ENCODE measurements at regions not wholly inside any gene's neighbourhood (a gene's known extent, or its start where the extent isn't known, plus 50 kb on each side); places are given as distances from the start of the nearest gene placed in this dataset.

DNA sequence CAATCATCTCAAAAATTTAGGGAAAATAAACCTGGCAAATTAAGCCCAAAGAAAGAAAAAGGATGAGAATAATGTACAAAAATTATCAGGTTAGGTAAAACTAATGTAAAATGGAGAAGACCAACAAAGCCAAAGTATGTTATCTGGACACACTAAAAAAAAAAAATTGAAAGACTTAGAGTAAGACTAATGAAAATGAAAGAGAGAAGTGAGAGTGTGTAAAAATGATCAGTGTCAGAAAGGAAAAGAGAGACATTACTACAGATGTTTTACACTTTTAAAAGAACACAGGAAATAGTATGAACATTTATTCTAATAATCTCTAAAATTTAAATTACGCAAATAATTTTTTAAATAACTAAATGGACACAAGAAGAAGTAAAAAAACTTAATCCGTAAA lies 573.3 kb upstream of the NR2F2 start:
- no peak for DNase-seq (ENCODE audit: low read depth in 1 of 2, low spot score in 1 of 2)
- Histone ChIP-seq H3K27me3 (ENCODE audit: insufficient read depth, poor library complexity, severe bottlenecking) (no peaks in the 10 kb centered on the region), H3K27ac (replicated peaks) (no peak overlapping the region), H3K4me3 (replicated peaks; ENCODE audit: insufficient read depth, low read length) (no peak overlapping the region)
- TF ChIP-seq, protein P1, sequence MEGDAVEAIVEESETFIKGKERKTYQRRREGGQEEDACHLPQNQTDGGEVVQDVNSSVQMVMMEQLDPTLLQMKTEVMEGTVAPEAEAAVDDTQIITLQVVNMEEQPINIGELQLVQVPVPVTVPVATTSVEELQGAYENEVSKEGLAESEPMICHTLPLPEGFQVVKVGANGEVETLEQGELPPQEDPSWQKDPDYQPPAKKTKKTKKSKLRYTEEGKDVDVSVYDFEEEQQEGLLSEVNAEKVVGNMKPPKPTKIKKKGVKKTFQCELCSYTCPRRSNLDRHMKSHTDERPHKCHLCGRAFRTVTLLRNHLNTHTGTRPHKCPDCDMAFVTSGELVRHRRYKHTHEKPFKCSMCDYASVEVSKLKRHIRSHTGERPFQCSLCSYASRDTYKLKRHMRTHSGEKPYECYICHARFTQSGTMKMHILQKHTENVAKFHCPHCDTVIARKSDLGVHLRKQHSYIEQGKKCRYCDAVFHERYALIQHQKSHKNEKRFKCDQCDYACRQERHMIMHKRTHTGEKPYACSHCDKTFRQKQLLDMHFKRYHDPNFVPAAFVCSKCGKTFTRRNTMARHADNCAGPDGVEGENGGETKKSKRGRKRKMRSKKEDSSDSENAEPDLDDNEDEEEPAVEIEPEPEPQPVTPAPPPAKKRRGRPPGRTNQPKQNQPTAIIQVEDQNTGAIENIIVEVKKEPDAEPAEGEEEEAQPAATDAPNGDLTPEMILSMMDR (IDR thresholded peaks at IDR 0.05; ENCODE audit: insufficient read depth, low read length), result no peak
- no peak for TF ChIP-seq SPI1 (IDR thresholded peaks at IDR 0.05; ENCODE audit: borderline replicate concordance, low read depth)

- Histone ChIP-seq H3K4me3 (replicated peaks; ENCODE audit: insufficient read depth, low read length) (no peak overlapping the region), H3K27ac (replicated peaks) (no peak overlapping the region), H3K27me3 (ENCODE audit: insufficient read depth, poor library complexity, severe bottlenecking) (no peaks in the 10 kb centered on the region)
- TF ChIP-seq GABPA (IDR thresholded peaks at IDR 0.05; ENCODE audit: low read depth) (no peak), SPI1 (IDR thresholded peaks at IDR 0.05; ENCODE audit: borderline replicate concordance, low read depth) (no peak), REST (IDR thresholded peaks at IDR 0.05; ENCODE audit: insufficient replicate concordance, low read depth) (no peak), POLR2AphosphoS5 (IDR thresholded peaks at IDR 0.05; ENCODE audit: low read depth) (no peak)
- TF ChIP-seq, protein P1 (IDR thresholded peaks at IDR 0.05; ENCODE audit: insufficient read depth, low read length), result no peak
- DNase-seq (ENCODE audit: low read depth in 1 of 2, low spot score in 1 of 2), result no peak
These were observed 572.0 kb upstream of the NR2F2 start for GRCh38 chr15:95758451-95758850.

DNA sequence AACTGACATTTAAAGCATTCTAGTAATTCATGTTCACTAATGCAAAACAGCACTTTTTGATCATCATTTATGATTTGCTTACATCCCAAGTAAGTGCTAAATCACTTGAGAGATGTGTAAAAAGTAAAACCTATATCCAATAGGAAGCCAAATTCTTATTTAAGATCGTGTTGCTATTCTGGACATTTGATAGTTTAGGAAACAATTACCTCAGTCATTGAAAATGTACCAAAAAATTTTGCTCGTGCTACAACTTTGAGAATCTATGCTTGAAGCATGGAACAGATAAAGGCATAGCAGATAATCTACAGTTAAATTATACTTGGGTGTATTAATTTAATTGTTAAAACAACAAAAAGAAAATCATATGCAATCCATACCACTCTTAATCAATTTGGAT lies 571.6 kb upstream of the NR2F2 start:
- DNase-seq (ENCODE audit: low read depth in 1 of 2, low spot score in 1 of 2), result no peak
- Histone ChIP-seq H3K27ac (replicated peaks) (no peak overlapping the region), H3K4me3 (replicated peaks; ENCODE audit: insufficient read depth, low read length) (no peak overlapping the region), H3K27me3 (ENCODE audit: insufficient read depth, poor library complexity, severe bottlenecking) (no peaks in the 10 kb centered on the region)
- TF ChIP-seq GABPA (IDR thresholded peaks at IDR 0.05; ENCODE audit: low read depth) (no peak), REST (IDR thresholded peaks at IDR 0.05; ENCODE audit: insufficient replicate concordance, low read depth) (no peak), POLR2AphosphoS5 (IDR thresholded peaks at IDR 0.05; ENCODE audit: low read depth) (no peak), SPI1 (IDR thresholded peaks at IDR 0.05; ENCODE audit: borderline replicate concordance, low read depth) (no peak)
- TF ChIP-seq, protein P1 (IDR thresholded peaks at IDR 0.05; ENCODE audit: insufficient read depth, low read length), result no peak

DNA sequence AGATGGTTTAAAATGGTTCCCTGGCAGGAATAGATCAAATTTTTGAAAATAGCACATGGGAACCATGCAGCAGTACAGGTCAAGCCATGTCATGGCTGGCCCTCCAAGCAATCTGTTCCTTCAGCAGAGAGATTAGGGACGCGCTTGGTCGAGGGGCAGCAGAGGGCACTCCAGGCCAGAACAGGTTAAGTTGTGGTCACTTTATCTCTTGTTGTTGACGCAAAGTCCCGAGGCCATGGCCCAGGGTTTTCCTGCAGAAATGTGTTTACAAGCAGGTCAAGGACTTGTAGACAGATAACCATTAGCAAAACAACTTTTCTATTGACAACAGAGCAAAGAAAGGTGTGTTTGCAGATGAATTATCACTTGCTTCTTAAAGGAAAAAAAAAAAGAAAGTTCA lies 570.0 kb upstream of the NR2F2 start:
- TF ChIP-seq GABPA (IDR thresholded peaks at IDR 0.05; ENCODE audit: low read depth) (no peak), SPI1 (IDR thresholded peaks at IDR 0.05; ENCODE audit: borderline replicate concordance, low read depth) (no peak), POLR2AphosphoS5 (IDR thresholded peaks at IDR 0.05; ENCODE audit: low read depth) (no peak), REST (IDR thresholded peaks at IDR 0.05; ENCODE audit: insufficient replicate concordance, low read depth) (no peak)
- TF ChIP-seq, protein P1 (IDR thresholded peaks at IDR 0.05; ENCODE audit: insufficient read depth, low read length), result no peak
- Histone ChIP-seq H3K27ac (replicated peaks) (no peak overlapping the region), H3K27me3 (ENCODE audit: insufficient read depth, poor library complexity, severe bottlenecking) (no peaks in the 10 kb centered on the region), H3K4me3 (replicated peaks; ENCODE audit: insufficient read depth, low read length) (no peak overlapping the region)
- DNase-seq (ENCODE audit: low read depth in 1 of 2, low spot score in 1 of 2), result peak in 1 of 2 experiments; percentile 7
